GM12892 (cell line): ENCODE measurements at regions not wholly inside any gene's neighbourhood (a gene's known extent, or its start where the extent isn't known, plus 50 kb on each side); places are given as distances from the start of the nearest gene placed in this dataset.

ENCODE experiments used
- POLR2A ChIP-seq: IDR thresholded peaks from 2 replicates; pipeline ENCODE4 v1.6.1; 2011; ENCODE audit warnings: low read depth, low read length, control low read depth
- POLR2AphosphoS5 ChIP-seq: IDR thresholded peaks from 2 replicates; pipeline ENCODE4 v1.6.1; 2011; ENCODE audit warnings: low read depth, low read length, control low read depth
- TAF1 ChIP-seq: IDR thresholded peaks from 2 replicates; pipeline ENCODE4 v1.6.1; 2011; ENCODE audit warnings: low read depth, mild to moderate bottlenecking, control low read depth, low read length, borderline replicate concordance

DNA sequence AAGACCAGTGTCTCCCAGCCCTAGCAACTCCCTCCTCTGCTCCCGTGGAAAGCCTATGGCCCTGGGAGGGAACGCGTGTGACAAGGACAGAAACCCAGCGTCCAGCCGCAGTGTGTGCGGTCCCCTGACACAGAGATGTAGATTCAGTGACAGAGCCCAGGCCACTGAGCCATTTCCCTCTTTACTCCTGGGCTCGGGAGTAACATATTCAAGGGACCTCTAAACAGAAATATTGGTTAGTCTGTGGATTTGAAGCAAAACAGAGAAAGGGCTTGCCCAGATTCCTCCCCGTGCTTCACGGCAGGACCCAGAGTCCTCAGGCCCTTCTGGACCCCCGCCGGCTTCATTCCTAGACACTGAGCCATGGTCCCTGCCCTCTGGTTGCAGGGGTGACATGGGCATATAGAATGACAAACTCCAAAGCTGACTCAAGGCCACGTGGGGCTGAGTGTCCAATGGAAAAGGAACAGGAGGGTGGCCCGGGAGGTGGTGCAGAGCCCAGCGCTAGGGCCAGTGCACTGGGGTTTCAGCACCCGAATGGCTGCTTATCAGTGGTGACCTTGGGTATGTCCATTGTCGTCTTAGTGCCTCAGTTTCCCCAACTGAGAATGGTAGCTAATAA is 248.2 kb downstream of the QKI start:
- no peak for TF ChIP-seq POLR2A
- TF ChIP-seq TAF1 = no peak
- TF ChIP-seq POLR2AphosphoS5 = no peak
